DND-41 (cell line): ENCODE measurements at regions not wholly inside any gene's neighbourhood (a gene's known extent, or its start where the extent isn't known, plus 50 kb on each side); places are given as distances from the start of the nearest gene placed in this dataset.

ENCODE experiments used
- CTCF ChIP-seq: IDR thresholded peaks from 2 replicates; pipeline ENCODE4 v1.5.1; 2012; ENCODE audit warnings: borderline replicate concordance, low read length, moderate library complexity, mild to moderate bottlenecking; ENCODE audit not compliant: poor library complexity, severe bottlenecking; ENCODE audit errors: extremely low read depth
- EZH2 ChIP-seq: IDR thresholded peaks from 3 replicates; pipeline ENCODE4 v1.6.1; 2012; ENCODE audit warnings: borderline replicate concordance, low read depth, mild to moderate bottlenecking, moderate library complexity, low read length, inconsistent platforms; ENCODE audit not compliant: severe bottlenecking

DNA sequence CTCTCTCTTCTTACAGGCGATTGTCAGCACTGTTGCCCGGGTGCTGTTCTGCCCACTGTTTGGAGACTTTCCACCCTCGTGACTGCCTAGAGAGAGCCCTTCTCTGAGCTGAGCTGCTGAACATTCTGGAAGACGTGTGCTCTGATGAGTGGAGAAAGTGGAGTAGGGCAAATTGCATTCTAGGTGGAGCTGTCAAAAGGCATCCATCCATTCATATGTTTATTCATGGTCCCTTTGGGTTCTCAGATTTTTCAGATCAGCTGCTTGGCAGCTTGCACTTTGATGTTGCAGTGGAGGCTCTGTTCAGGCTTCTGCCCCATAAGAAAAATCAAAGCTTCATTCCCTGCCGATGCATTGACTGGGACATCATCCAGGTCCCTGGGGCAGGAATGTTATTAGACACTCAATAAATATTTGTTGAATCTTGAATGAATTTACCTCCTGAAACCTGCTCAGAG lies 120.7 kb upstream of the EEPD1 start:
- no peak for TF ChIP-seq CTCF
- TF ChIP-seq EZH2, result no peak
